Activated naive CD4-positive, alpha-beta T cell (primary cell): ENCODE measurements at regions not wholly inside any gene's neighbourhood (a gene's known extent, or its start where the extent isn't known, plus 50 kb on each side); places are given as distances from the start of the nearest gene placed in this dataset.
"Not testable (repeated sequence)": the region's sequence is repeated elsewhere in the genome, so short reads cannot be mapped to it uniquely, and the experiment has no call there.

ENCODE experiments used
- DNase-seq, 4 experiments: peaks; one replicate each; lab custom pipeline; 2025; lab: John Stamatoyannopoulos, UW

- DNase-seq = no peak
Measured at GRCh38 chr2:88925770-88926462, 234.4 kb downstream of the RPIA start.

- no peak for DNase-seq
Measured at GRCh38 chr2:88927128-88927527, 235.7 kb downstream of the RPIA start.

DNA sequence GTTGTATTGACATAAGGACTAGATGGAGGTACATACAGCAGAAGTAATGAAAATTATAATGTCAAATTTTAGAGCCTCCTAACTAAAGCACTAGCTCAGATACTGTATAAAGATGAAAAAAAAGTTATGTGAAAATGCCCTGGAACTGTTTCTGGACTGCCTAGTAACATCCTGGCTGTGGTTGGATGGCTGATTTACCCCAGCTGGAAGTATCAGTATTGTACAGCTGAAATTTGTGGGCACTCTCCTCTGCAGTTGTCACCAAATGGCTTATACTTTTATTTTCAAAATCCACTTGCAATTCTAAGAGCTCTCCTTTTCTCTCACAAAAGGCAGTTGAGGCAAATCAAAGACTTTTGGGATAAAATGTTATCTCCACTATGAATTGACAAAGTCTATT lies 239.2 kb downstream of the RPIA start:
- no peak for DNase-seq

GRCh38 chr2:88932686-88933085 lies 241.2 kb downstream of the RPIA start:
- DNase-seq = no peak

GRCh38 chr2:88933091-88933490 lies 241.6 kb downstream of the RPIA start:
- DNase-seq = no peak

- no peak for DNase-seq
Measured at GRCh38 chr2:88933980-88934379, 242.5 kb downstream of the RPIA start.

GRCh38 chr2:88941178-88941577 lies 249.7 kb downstream of the RPIA start:
- DNase-seq = not testable (repeated sequence)

DNA sequence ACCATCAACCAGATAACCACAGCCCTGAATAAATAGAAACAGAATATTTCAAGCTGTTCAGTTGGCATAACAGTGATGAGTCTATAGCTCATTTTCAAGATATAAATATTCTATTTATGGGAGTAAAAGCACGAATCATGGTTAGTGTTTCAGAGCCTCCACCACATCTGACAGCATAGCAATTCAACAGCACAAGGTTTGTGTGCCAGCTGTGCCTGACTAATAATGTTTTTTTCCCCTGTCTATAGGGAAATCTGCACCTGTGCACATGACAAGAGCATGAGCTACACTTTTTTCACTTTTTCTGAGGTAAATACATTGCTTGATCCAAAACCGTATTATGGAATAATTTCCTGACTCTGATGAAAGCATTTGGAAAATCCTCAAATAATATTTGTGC lies 251.3 kb downstream of the RPIA start:
- no peak for DNase-seq

DNA sequence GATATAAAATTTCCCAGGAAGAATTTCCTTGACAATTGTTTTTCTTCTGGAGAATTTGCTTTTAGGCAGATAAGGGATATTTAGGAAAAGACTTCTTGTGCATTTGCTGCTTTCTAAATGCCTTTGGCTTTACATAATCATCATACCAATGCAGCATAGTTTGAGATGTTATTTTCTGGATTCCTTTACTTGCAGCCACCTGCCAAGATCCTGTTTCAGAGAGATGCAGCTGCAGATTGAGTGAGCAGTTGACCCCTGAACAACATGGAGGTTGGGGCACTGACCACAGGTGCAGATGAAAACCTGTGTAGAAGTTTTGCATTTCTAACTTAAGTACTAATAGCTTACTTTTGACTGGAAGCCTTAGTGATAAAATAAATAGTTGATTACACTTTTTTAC lies 257.9 kb downstream of the RPIA start:
- no peak for DNase-seq

DNA sequence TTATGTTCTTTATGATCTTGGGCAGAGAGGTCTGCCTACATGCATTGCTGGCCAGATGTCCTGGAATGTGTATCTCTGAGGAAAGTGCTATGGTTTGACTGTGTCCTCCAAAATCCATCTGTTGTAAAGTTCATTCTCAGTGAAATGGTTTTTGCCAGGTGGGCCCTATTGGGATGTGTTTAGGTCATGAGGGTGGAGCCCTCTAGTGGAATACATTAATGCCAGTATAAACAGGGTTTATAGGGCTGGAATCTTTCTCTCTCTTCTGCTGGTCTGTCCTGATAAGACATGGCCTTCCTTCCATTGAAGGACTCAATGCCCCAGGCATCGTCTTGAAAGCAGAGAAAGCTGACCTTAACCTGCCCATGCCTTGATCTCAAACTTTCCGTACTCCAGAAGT lies 258.5 kb downstream of the RPIA start:
- no peak for DNase-seq

DNA sequence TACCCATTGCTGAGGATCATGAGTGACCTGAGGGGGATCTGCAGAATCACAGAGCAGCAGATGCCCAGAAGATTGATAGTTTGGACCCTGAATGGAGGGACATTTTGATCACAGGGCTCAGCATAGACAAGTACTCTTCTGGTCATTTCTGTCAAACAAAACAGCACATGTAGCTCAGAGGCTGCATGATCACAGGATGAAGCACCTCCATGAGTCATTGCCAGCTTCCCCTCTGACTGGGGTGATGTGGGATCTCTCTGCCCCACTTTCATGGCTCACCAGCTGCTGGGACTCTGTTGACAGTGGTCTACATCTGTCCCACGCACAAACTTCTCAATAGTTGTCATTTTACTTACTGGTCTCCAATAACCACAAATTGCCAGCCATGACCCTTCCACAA lies 264.1 kb downstream of the RPIA start:
- DNase-seq = no peak

DNA sequence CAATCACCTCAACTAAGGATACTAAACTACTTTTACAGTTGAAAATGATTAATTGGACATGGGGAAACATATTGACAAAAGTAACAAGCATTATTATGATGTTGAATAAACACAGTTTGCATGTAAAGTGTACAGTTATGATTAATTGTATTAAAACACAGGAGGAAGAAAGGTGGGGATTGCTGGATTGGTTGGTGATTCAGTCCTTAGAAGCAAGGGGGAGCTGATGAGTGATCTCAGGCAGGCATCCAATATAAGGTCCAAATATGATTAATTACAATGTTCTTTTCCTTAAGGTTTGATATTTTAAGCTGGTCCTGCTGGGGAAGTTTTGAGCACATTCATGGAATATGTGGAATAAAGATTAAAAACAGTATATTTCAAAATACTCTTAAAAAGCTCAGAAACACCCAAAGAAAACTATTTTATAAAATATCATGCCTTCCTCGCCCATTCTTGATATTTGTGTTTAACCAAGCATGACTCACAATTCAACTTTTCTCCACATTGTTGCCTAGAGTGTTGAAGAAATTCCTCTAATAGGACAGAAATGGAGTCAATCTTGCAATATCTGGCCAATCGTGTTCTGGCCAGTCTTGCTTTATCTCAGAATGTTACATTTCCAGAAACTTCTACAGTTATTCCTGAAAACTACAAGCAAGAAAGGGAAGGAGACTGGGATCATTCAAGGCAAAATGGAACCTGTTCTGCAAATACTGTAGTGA lies 268.2 kb downstream of the RPIA start:
- no peak for DNase-seq

- DNase-seq = not testable (repeated sequence)
Measured at GRCh38 chr2:88961323-88961722, 269.9 kb downstream of the RPIA start.

DNA sequence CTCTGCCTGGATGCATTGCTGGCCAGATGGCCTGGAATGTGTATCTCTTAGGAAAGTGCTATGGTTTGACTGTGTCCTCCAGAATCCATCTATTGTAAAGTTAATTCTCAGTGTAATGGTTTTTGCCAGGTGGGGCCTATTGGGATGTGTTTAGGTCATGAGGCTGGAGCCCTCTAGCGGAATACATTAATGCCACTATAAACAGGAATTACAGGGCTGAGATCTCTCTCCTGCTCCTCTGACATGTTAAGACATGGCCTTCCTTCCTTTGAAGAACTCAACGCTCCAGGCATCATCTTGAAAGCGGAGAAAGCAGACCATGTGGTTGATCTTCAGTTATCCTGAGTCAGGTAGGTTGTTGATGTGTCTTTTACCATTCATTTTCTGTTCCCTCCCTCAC lies 276.4 kb downstream of the RPIA start:
- DNase-seq = no peak

DNA sequence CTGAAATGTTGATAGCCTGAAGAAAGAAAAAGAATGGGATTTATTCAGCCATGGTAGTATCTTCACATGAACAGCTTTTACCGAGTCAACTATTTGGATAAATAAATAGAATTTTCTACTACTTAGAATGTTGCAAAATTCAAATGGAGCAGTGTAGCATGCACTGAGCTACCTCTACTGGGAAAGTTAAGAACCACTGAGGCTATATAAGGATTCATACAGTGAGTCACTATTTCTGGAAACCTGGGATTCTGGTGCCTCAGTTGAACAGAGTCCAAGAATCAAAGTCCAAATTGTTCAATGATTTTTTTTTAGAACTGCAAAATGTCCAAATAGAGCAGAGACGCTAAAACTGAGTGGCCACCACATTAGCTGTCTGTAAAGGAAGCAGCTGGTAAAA lies 286.5 kb downstream of the RPIA start:
- DNase-seq = not testable (repeated sequence)

DNA sequence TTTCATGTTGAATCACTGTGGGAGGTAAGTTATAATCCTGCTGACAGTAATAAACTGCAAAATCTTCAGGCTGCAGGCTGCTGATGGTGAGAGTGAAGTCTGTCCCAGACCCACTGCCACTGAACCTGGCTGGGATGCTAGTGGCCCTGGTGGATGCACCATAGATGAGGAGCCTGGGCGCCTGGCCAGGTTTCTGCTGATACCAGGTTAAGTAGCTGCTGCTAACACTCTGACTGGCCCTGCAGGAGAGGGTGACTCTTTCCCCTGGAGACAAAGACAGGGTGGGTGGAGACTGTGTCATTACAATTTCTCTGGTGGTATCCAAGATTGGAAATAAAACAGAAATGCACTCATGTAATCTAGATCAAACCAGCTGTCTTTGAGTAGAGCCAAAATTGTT lies 287.0 kb downstream of the RPIA start:
- not testable (repeated sequence) for DNase-seq

- DNase-seq = not testable (repeated sequence)
Measured at GRCh38 chr2:88984079-88984478, 292.6 kb downstream of the RPIA start.

DNA sequence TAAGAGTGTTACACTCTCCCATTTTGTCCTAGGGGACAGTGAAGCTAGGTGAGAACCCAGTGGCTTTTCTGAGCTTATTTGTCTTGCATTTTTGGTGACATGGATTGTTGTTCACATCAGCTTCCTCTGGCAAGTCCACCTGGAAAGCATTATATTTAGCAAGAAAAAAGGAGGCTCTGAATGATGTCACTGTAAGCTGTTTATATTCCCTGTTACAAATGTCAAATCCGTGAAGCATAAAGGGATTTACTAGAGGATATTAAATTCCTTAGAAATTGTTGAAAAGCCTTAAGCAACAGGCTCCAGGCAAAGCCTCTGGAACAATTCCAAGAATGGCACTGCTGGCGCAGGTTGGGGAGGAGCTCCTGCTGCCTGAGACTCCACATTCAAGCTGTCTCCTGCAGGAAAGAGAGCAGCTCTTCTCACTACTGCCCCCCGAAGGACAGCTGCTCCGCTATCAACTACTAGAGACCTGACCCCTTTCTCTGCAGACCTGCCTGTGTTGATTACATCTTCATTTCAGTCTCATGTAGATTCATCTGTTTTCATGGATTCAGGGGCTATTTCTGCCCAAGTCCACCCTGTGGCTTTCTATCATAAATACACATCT lies 295.4 kb downstream of the RPIA start:
- not testable (repeated sequence) for DNase-seq

- not testable (repeated sequence) for DNase-seq
Measured at GRCh38 chr2:88988617-88989016, 297.1 kb downstream of the RPIA start.

GRCh38 chr2:88992819-88993218 lies 301.3 kb downstream of the RPIA start:
- DNase-seq = not testable (repeated sequence)

DNA sequence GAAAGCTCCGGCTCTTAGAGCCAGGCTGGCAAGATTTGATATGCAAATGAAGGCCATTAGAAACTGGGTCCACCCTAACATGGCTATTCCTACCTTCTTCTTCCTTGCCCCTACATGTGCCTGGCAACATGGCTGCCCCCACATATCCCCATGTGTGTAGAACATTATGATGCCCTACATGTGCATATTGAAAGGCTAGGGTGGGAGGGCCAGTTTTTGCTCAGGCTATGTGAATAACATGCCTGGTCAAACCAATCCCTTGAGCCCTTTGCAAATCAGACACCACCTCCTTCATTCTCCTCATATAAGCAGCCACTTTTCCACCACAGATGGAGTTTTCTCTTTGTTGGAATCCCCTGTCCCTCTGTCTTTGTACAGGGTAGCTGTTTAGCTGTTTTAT lies 303.4 kb downstream of the RPIA start:
- not testable (repeated sequence) for DNase-seq

GRCh38 chr2:88996588-88996987 lies 305.1 kb downstream of the RPIA start:
- DNase-seq = not testable (repeated sequence)

- DNase-seq = no peak
Measured at GRCh38 chr2:88999365-88999764, 307.9 kb downstream of the RPIA start.
